ENCODE measurements at regions not wholly inside any gene's neighbourhood (a gene's known extent, or its start where the extent isn't known, plus 50 kb on each side); places are given as distances from the start of the nearest gene placed in this dataset.
"Not testable (repeated sequence)": the region's sequence is repeated elsewhere in the genome, so short reads cannot be mapped to it uniquely, and the experiment has no call there.

- Histone ChIP-seq H3K4me3 (no peak overlapping the region), H3K4me1 (no peaks in the 10 kb centered on the region), H3K9me3 (no peaks in the 10 kb centered on the region), H3K27me3 (no peaks in the 10 kb centered on the region), H3K27ac (no peak overlapping the region), H3K36me3 (no peaks in the 10 kb centered on the region)
- TF ChIP-seq CTCF (IDR thresholded peaks at IDR 0.05) (no peak), POLR2A (IDR thresholded peaks at IDR 0.05) (no peak), POLR2AphosphoS5 (IDR thresholded peaks at IDR 0.05) (no peak)
- DNase-seq (ENCODE audit: low spot score in 2 of 2): no peak
- intact Hi-C loops (cut with DNase I; ENCODE audit: low total_unique reads): no loop called here
Observed at GRCh38 chr6:147678253-147678652, 169.8 kb downstream of the SAMD5 start.

- Histone ChIP-seq H3K27me3 (no peaks in the 10 kb centered on the region), H3K9me3 (no peaks in the 10 kb centered on the region), H3K36me3 (no peaks in the 10 kb centered on the region), H3K27ac (no peak overlapping the region), H3K4me1 (no peaks in the 10 kb centered on the region), H3K4me3 (no peak overlapping the region)
- intact Hi-C loops (cut with DNase I; ENCODE audit: low total_unique reads): no loop called here
- no peak for DNase-seq (ENCODE audit: low spot score in 2 of 2)
- TF ChIP-seq POLR2A (IDR thresholded peaks at IDR 0.05) (no peak), POLR2AphosphoS5 (IDR thresholded peaks at IDR 0.05) (no peak), CTCF (IDR thresholded peaks at IDR 0.05) (no peak)
Observed at GRCh38 chr6:147684906-147685305, 176.4 kb downstream of the SAMD5 start.

- no peak overlapping the region for H3K4me3 ChIP-seq
- intact Hi-C loops (cut with DNase I; ENCODE audit: low total_unique reads): no loop called here
- DNase-seq (ENCODE audit: low spot score in 2 of 2): no peak
- H3K4me1 ChIP-seq: no peaks in the 10 kb centered on the region
- no peak overlapping the region for H3K27ac ChIP-seq
- no peaks in the 10 kb centered on the region for H3K9me3 ChIP-seq
- no peaks in the 10 kb centered on the region for H3K27me3 ChIP-seq
- no peaks in the 10 kb centered on the region for H3K36me3 ChIP-seq
- TF ChIP-seq CTCF (IDR thresholded peaks at IDR 0.05) (no peak), POLR2AphosphoS5 (IDR thresholded peaks at IDR 0.05) (no peak), POLR2A (IDR thresholded peaks at IDR 0.05) (no peak)
Observed at GRCh38 chr6:147689398-147689797, 180.9 kb downstream of the SAMD5 start.

GRCh38 chr6:147691446-147691845 lies 183.0 kb downstream of the SAMD5 start:
- DNase-seq (ENCODE audit: low spot score in 2 of 2): no peak
- Histone ChIP-seq H3K9me3 (no peaks in the 10 kb centered on the region), H3K4me3 (no peak overlapping the region), H3K4me1 (no peaks in the 10 kb centered on the region), H3K27me3 (no peaks in the 10 kb centered on the region), H3K36me3 (no peaks in the 10 kb centered on the region), H3K27ac (no peak overlapping the region)
- intact Hi-C loops (cut with DNase I; ENCODE audit: low total_unique reads): no loop called here
- TF ChIP-seq POLR2AphosphoS5 (IDR thresholded peaks at IDR 0.05) (no peak), POLR2A (IDR thresholded peaks at IDR 0.05) (no peak), CTCF (IDR thresholded peaks at IDR 0.05) (no peak)

GRCh38 chr6:147693181-147693580 lies 184.7 kb downstream of the SAMD5 start:
- H3K36me3 ChIP-seq: no peaks in the 10 kb centered on the region
- no peaks in the 10 kb centered on the region for H3K9me3 ChIP-seq
- DNase-seq (ENCODE audit: low spot score in 2 of 2): no peak
- no peaks in the 10 kb centered on the region for H3K27me3 ChIP-seq
- no peak overlapping the region for H3K27ac ChIP-seq
- H3K4me3 ChIP-seq: no peak overlapping the region
- H3K4me1 ChIP-seq: no peaks in the 10 kb centered on the region
- no peak for TF ChIP-seq CTCF (IDR thresholded peaks at IDR 0.05)
- no peak for TF ChIP-seq POLR2AphosphoS5 (IDR thresholded peaks at IDR 0.05)
- TF ChIP-seq POLR2A (IDR thresholded peaks at IDR 0.05): no peak
- intact Hi-C loops (cut with DNase I; ENCODE audit: low total_unique reads): no loop called here

GRCh38 chr6:147694556-147694955 lies 186.1 kb downstream of the SAMD5 start:
- H3K4me1 ChIP-seq; DNase-seq (ENCODE audit: low spot score in 2 of 2); H3K4me3 ChIP-seq; H3K9me3 ChIP-seq; H3K27ac ChIP-seq; H3K27me3 ChIP-seq; H3K36me3 ChIP-seq; intact Hi-C loops (cut with DNase I; ENCODE audit: low total_unique reads): not testable (repeated sequence)

Measured in breast epithelium (tissue), 4 donors.